Right atrium auricular region (tissue), 2 donors: ENCODE measurements at regions not wholly inside any gene's neighbourhood (a gene's known extent, or its start where the extent isn't known, plus 50 kb on each side); places are given as distances from the start of the nearest gene placed in this dataset.

Source experiments
- DNase-seq: peaks from one replicate; pipeline ENCODE4 v3.0.0-alpha.2; 2019; ENCODE audit warnings: low spot score
- H3K27ac ChIP-seq, 2 donors: fragments of 200-600 bp; sonication (generic); 1 replicate in 1 of 2; 2 replicates in 1 of 2; pipeline ENCODE4 v1.5.1; 2016 to 2019
- H3K27me3 ChIP-seq, 2 donors: fragments of 200-600 bp; sonication (generic); one replicate each; pipeline versions ENCODE4 v1.5.1 to v1.6.0; 2017 to 2019
- H3K36me3 ChIP-seq: fragments of 200-600 bp; sonication (generic); one replicate; pipeline ENCODE4 v1.5.1; 2016
- H3K4me1 ChIP-seq, 2 donors: fragments of 200-600 bp; sonication (generic); one replicate each; pipeline versions ENCODE4 v1.5.1 to v1.6.0; 2017 to 2019
- H3K4me3 ChIP-seq, 2 donors: fragments of 200-600 bp; sonication (generic); 1 replicate in 1 of 2; 2 replicates in 1 of 2; pipeline ENCODE4 v1.5.1; 2017 to 2019; ENCODE audit warnings: mild to moderate bottlenecking in 1 of 2, moderate library complexity in 1 of 2
- H3K9me3 ChIP-seq, 2 donors: fragments of 200-600 bp; sonication (generic); one replicate each; pipeline ENCODE4 v1.5.1; 2019
- CTCF ChIP-seq, 2 donors: fragments of 200-600 bp; sonication (generic); IDR thresholded peaks; one replicate each; pipeline ENCODE4 v1.5.1; 2019; ENCODE audit warnings: antibody characterized with exemption in 2 of 2

- no peak overlapping the region for H3K27ac ChIP-seq
- peaks cover 0 to 12% of the 10 kb centered on the region in 2 donors for H3K9me3 ChIP-seq
- no peaks in the 10 kb centered on the region for H3K4me1 ChIP-seq
- no peaks in the 10 kb centered on the region for H3K27me3 ChIP-seq
- TF ChIP-seq CTCF (IDR thresholded peaks at IDR 0.05) = no peak
- no peak for DNase-seq
- H3K36me3 ChIP-seq = no peaks in the 10 kb centered on the region
- no peak overlapping the region for H3K4me3 ChIP-seq
Observed at GRCh38 chr2:88310787-88311186, 140.6 kb downstream of the THNSL2 start.

DNA sequence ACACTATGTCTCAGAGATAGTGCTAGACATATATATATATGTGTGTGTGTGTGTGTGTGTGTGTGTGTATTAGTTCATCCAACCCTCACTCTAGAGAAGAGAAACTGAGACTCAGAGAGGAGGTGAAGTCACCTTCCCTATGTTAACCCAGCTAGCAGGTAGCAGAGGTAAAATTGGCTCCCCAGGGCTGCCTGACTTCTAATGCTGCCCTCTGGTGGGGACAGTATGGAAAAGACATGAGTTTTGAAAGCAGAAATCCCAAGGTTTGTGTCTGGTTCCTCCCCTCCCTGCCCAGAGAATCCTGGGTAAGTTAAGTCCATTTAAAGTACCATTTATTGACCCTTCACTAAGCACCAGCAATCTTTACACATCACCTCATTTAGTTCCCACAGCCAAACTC, 137.7 kb downstream of the THNSL2 start:
- no peak overlapping the region for H3K4me3 ChIP-seq

DNA sequence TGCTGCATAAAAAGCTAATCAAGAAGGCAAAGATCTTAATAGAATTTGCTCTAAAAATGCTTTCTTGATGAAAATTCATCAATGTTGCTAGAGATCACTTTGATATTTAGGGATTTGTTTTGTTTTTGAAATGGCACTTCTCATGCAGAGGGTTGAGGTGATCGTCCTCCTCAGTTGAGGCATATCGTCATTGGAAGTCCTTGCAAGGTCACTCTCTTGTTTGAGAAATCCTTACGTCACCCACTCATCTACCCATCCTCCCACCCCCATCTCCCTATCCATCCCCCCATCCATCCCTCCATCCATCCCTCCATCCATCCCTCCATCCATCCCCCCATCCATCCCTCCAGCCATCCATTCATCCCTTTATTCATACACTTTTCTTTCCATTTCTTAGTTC, 133.7 kb downstream of the THNSL2 start:
- no peaks in the 10 kb centered on the region for H3K27me3 ChIP-seq
- no peak overlapping the region for H3K27ac ChIP-seq
- DNase-seq = no peak
- H3K4me1 ChIP-seq = no peaks in the 10 kb centered on the region
- H3K4me3 ChIP-seq = no peak overlapping the region
- no peak for TF ChIP-seq CTCF (IDR thresholded peaks at IDR 0.05)
- H3K9me3 ChIP-seq = peaks cover 0 to 3% of the 10 kb centered on the region in 2 donors
- H3K36me3 ChIP-seq = no peaks in the 10 kb centered on the region

More for the DNA sequence above, 137.7 kb downstream of the THNSL2 start:
- Histone ChIP-seq H3K36me3 (no peaks in the 10 kb centered on the region), H3K27me3 (no peaks in the 10 kb centered on the region), H3K9me3 (peaks cover 0 to 12% of the 10 kb centered on the region in 2 donors), H3K4me1 (no peaks in the 10 kb centered on the region), H3K27ac (no peak overlapping the region)
- DNase-seq = no peak
- TF ChIP-seq CTCF (IDR thresholded peaks at IDR 0.05) = peak in 1 of 2 donors; percentile 57

- no peaks in the 10 kb centered on the region for H3K36me3 ChIP-seq
- DNase-seq = no peak
- no peak overlapping the region for H3K4me3 ChIP-seq
- H3K27me3 ChIP-seq = no peaks in the 10 kb centered on the region
- H3K27ac ChIP-seq = no peak overlapping the region
- H3K9me3 ChIP-seq = no peaks in the 10 kb centered on the region
- TF ChIP-seq CTCF (IDR thresholded peaks at IDR 0.05) = no peak
- H3K4me1 ChIP-seq = no peaks in the 10 kb centered on the region
Observed at GRCh38 chr2:88296247-88296646, 126.1 kb downstream of the THNSL2 start.

- H3K27me3 ChIP-seq = no peaks in the 10 kb centered on the region
- TF ChIP-seq CTCF (IDR thresholded peaks at IDR 0.05) = no peak
- no peaks in the 10 kb centered on the region for H3K36me3 ChIP-seq
- no peak overlapping the region for H3K27ac ChIP-seq
- H3K9me3 ChIP-seq = no peaks in the 10 kb centered on the region
- H3K4me1 ChIP-seq = no peaks in the 10 kb centered on the region
- no peak overlapping the region for H3K4me3 ChIP-seq
- DNase-seq = no peak
Observed at GRCh38 chr2:88283886-88284592, 113.9 kb downstream of the THNSL2 start.
